Astrocyte (in vitro differentiated cells and primary cell): ENCODE measurements at regions not wholly inside any gene's neighbourhood (a gene's known extent, or its start where the extent isn't known, plus 50 kb on each side); places are given as distances from the start of the nearest gene placed in this dataset.

Experiments used
- DNase-seq: peaks from one replicate; pipeline ENCODE4 v3.0.0-alpha.2; 2010; ENCODE audit warnings: low read depth
- FAIRE-seq: peaks from 2 replicates; lab custom pipeline; 2011; peaks lifted over from hg19 to GRCh38; lab: Jason Lieb, UNC
- H2AFZ ChIP-seq: 2 replicates; pipeline ENCODE4 v1.6.0; 2012; ENCODE audit warnings: low read depth, low read length, inconsistent platforms
- H3K27ac ChIP-seq: 2 replicates; pipeline ENCODE4 v1.5.1; 2011; ENCODE audit warnings: low read depth, low read length, inconsistent platforms
- H3K27me3 ChIP-seq: 2 replicates; pipeline ENCODE4 v1.6.0; 2011; ENCODE audit warnings: low read length, inconsistent platforms; ENCODE audit not compliant: insufficient read depth
- H3K36me3 ChIP-seq: 2 replicates; pipeline ENCODE4 v1.5.1; 2011; ENCODE audit warnings: low read length, inconsistent platforms; ENCODE audit not compliant: insufficient read depth
- H3K4me1 ChIP-seq: 2 replicates; pipeline ENCODE4 v1.5.1; 2011; ENCODE audit warnings: low read length, inconsistent platforms; ENCODE audit not compliant: insufficient read depth
- H3K4me2 ChIP-seq: 2 replicates; pipeline ENCODE4 v1.6.0; 2012; ENCODE audit warnings: low read length, inconsistent platforms
- H3K4me3 ChIP-seq: 2 replicates; pipeline ENCODE4 v1.5.1; 2011; ENCODE audit warnings: low read depth, mild to moderate bottlenecking, low read length, inconsistent platforms; ENCODE audit not compliant: insufficient read depth
- H3K79me2 ChIP-seq: 2 replicates; pipeline ENCODE4 v1.6.0; 2012; ENCODE audit warnings: mild to moderate bottlenecking, low read length, inconsistent platforms; ENCODE audit not compliant: insufficient read depth
- H3K9ac ChIP-seq: 2 replicates; pipeline ENCODE4 v1.6.0; 2012; ENCODE audit warnings: mild to moderate bottlenecking, low read length, inconsistent platforms
- H3K9me3 ChIP-seq: 2 replicates; pipeline ENCODE4 v1.5.1; 2012; ENCODE audit warnings: low read depth, mild to moderate bottlenecking, low read length, inconsistent platforms; ENCODE audit not compliant: insufficient read depth
- H4K20me1 ChIP-seq: 2 replicates; pipeline ENCODE4 v1.6.0; 2012; ENCODE audit warnings: low read length, inconsistent platforms; ENCODE audit not compliant: insufficient read depth
- H3K27ac Mint-ChIP-seq: one replicate; pipeline ENCODE4 v1.8.0; 2021; ENCODE audit warnings: mild to moderate bottlenecking, mixed read lengths; ENCODE audit not compliant: unreplicated experiment
- H3K27me3 Mint-ChIP-seq: one replicate; pipeline ENCODE4 v1.8.0; 2021; ENCODE audit warnings: low read depth, mixed read lengths; ENCODE audit not compliant: unreplicated experiment
- H3K36me3 Mint-ChIP-seq: one replicate; pipeline ENCODE4 v1.8.0; 2021; ENCODE audit warnings: low read depth, mixed read lengths; ENCODE audit not compliant: unreplicated experiment
- H3K4me1 Mint-ChIP-seq: one replicate; pipeline ENCODE4 v1.8.0; 2021; ENCODE audit warnings: low read depth, mixed read lengths; ENCODE audit not compliant: unreplicated experiment
- H3K4me3 Mint-ChIP-seq: one replicate; pipeline ENCODE4 v1.8.0; 2021; ENCODE audit warnings: mild to moderate bottlenecking, moderate library complexity, mixed read lengths; ENCODE audit not compliant: unreplicated experiment
- H3K9me3 Mint-ChIP-seq: one replicate; pipeline ENCODE4 v1.8.0; 2021; ENCODE audit warnings: mild to moderate bottlenecking, mixed read lengths; ENCODE audit not compliant: unreplicated experiment
- CTCF ChIP-seq: IDR thresholded peaks from 2 replicates; pipeline ENCODE4 v1.5.1; 2011; ENCODE audit warnings: low read depth, mild to moderate bottlenecking, inconsistent platforms, low read length, moderate library complexity; ENCODE audit not compliant: insufficient read depth
- EZH2 ChIP-seq: IDR thresholded peaks from 2 replicates; pipeline ENCODE4 v1.6.1; 2012; ENCODE audit warnings: mild to moderate bottlenecking, low read length, inconsistent platforms; ENCODE audit not compliant: insufficient read depth

- no peaks in the 10 kb centered on the region for H3K4me1 Mint-ChIP-seq
- no peaks in the 10 kb centered on the region for H3K9me3 ChIP-seq
These were observed 883.1 kb downstream of the CDH18 start for GRCh38 chr5:19104948-19105347.

GRCh38 chr5:19122923-19123322 is 865.1 kb downstream of the CDH18 start:
- no peak overlapping the region for H3K4me2 ChIP-seq
- no peak for FAIRE-seq
- no peaks in the 10 kb centered on the region for H3K4me1 ChIP-seq

More at GRCh38 chr5:19104948-19105347, 883.1 kb downstream of the CDH18 start:
- H3K9me3 Mint-ChIP-seq: no peaks in the 10 kb centered on the region
- Histone ChIP-seq H3K9ac (no peak overlapping the region), H3K36me3 (no peaks in the 10 kb centered on the region), H3K27me3 (no peaks in the 10 kb centered on the region), H4K20me1 (no peaks in the 10 kb centered on the region), H3K79me2 (no peaks in the 10 kb centered on the region), H2AFZ (no peak overlapping the region), H3K4me2 (no peak overlapping the region), H3K4me3 (no peak overlapping the region), H3K4me1 (no peaks in the 10 kb centered on the region), H3K27ac (no peak overlapping the region)
- H3K27me3 Mint-ChIP-seq: no peaks in the 10 kb centered on the region
- TF ChIP-seq EZH2 (no peak), CTCF (no peak)
- H3K36me3 Mint-ChIP-seq: no peaks in the 10 kb centered on the region
- no peak overlapping the region for H3K27ac Mint-ChIP-seq
- DNase-seq: no peak
- FAIRE-seq: no peak
- no peak overlapping the region for H3K4me3 Mint-ChIP-seq

More at GRCh38 chr5:19122923-19123322, 865.1 kb downstream of the CDH18 start:
- no peak overlapping the region for H3K4me3 ChIP-seq
- Mint-ChIP-seq H3K36me3 (no peaks in the 10 kb centered on the region), H3K4me3 (no peak overlapping the region), H3K4me1 (peaks cover 8% of the 10 kb centered on the region), H3K27me3 (no peaks in the 10 kb centered on the region), H3K27ac (no peak overlapping the region), H3K9me3 (no peaks in the 10 kb centered on the region)
- no peaks in the 10 kb centered on the region for H3K27me3 ChIP-seq
- H3K27ac ChIP-seq: no peak overlapping the region
- no peak overlapping the region for H3K9ac ChIP-seq
- H3K79me2 ChIP-seq: no peaks in the 10 kb centered on the region
- no peaks in the 10 kb centered on the region for H3K36me3 ChIP-seq
- TF ChIP-seq EZH2 (no peak), CTCF (no peak)
- no peaks in the 10 kb centered on the region for H3K9me3 ChIP-seq
- no peak overlapping the region for H2AFZ ChIP-seq
- no peaks in the 10 kb centered on the region for H4K20me1 ChIP-seq
- DNase-seq: no peak
